ENCODE measurements at regions not wholly inside any gene's neighbourhood (a gene's known extent, or its start where the extent isn't known, plus 50 kb on each side); places are given as distances from the start of the nearest gene placed in this dataset.

- no peak overlapping the region for H3K27ac ChIP-seq
- no peaks in the 10 kb centered on the region for H3K27me3 ChIP-seq (replicated peaks)
- H3K36me3 ChIP-seq (replicated peaks), result no peaks in the 10 kb centered on the region
- no peak for DNase-seq
- TF ChIP-seq, protein P1, sequence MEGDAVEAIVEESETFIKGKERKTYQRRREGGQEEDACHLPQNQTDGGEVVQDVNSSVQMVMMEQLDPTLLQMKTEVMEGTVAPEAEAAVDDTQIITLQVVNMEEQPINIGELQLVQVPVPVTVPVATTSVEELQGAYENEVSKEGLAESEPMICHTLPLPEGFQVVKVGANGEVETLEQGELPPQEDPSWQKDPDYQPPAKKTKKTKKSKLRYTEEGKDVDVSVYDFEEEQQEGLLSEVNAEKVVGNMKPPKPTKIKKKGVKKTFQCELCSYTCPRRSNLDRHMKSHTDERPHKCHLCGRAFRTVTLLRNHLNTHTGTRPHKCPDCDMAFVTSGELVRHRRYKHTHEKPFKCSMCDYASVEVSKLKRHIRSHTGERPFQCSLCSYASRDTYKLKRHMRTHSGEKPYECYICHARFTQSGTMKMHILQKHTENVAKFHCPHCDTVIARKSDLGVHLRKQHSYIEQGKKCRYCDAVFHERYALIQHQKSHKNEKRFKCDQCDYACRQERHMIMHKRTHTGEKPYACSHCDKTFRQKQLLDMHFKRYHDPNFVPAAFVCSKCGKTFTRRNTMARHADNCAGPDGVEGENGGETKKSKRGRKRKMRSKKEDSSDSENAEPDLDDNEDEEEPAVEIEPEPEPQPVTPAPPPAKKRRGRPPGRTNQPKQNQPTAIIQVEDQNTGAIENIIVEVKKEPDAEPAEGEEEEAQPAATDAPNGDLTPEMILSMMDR (IDR thresholded peaks at IDR 0.05; ENCODE audit: low read depth, low read length, missing control alignments), result no peak
- H3K4me3 ChIP-seq (ENCODE audit: low read depth, low read length), result no peak overlapping the region
- in situ Hi-C loops (cut with HindIII; ENCODE audit: low pct_ligation_motif_present, low sequenced_read_pairs), result no loop called here
These were observed 1399.8 kb upstream of the SLC10A2 start for GRCh38 chr13:104466016-104466415.

DNA sequence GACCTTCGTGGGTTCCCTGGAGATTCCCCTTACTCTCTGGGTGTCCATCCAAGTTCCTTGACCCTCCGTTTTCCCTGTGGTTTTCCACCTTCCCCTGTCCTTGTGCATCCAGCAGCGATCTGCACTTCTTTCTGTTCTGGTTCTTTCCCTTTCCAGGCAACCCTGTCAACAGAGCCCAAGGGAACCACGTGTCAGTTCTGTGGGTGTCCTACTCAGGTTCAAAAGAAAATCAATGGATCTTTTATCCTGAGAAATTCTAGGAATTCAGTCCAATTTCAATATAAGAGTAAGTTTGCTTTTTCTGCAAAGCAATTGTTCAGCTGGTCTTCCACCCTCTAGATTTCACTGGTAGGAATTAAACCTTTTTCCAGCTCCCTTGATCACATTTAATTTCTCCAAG, 1394.8 kb upstream of the SLC10A2 start:
- TF ChIP-seq, protein P1 (IDR thresholded peaks at IDR 0.05; ENCODE audit: low read depth, low read length, missing control alignments), result no peak
- H3K27me3 ChIP-seq (replicated peaks), result no peaks in the 10 kb centered on the region
- H3K36me3 ChIP-seq (replicated peaks), result no peaks in the 10 kb centered on the region
- in situ Hi-C loops (cut with HindIII; ENCODE audit: low pct_ligation_motif_present, low sequenced_read_pairs), result no loop called here
- H3K27ac ChIP-seq, result no peak overlapping the region
- no peak for DNase-seq
- no peak overlapping the region for H3K4me3 ChIP-seq (ENCODE audit: low read depth, low read length)

- H3K27me3 ChIP-seq (replicated peaks), result no peaks in the 10 kb centered on the region
- no peaks in the 10 kb centered on the region for H3K36me3 ChIP-seq (replicated peaks)
- TF ChIP-seq, protein P1 (IDR thresholded peaks at IDR 0.05; ENCODE audit: low read depth, low read length, missing control alignments), result no peak
- peak; percentile 61 for DNase-seq
- H3K27ac ChIP-seq, result no peak overlapping the region
- in situ Hi-C loops (cut with HindIII; ENCODE audit: low pct_ligation_motif_present, low sequenced_read_pairs), result no loop called here
- no peak overlapping the region for H3K4me3 ChIP-seq (ENCODE audit: low read depth, low read length)
These were observed 1394.3 kb upstream of the SLC10A2 start for GRCh38 chr13:104460554-104460953.

DNA sequence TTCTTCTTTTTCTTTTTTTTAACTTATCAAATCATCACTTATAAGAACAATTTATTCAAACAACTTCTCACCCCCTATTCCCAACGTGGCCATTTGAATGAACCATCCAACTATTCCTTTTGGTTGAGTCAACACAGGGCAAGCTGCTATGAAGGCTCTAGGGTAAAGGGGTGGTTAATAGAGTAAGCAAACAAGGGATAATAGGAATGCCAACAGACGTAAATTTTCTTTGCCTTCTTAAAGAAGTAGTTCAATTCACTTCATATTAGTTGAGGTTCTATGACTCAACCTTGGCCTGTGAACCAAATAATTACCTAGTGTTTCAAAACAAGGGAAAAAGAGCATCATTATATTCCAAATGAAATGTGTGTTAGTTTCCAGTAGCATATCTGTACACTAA, 1383.8 kb upstream of the SLC10A2 start:
- Histone ChIP-seq H3K4me3 (ENCODE audit: low read depth, low read length) (no peak overlapping the region), H3K27ac (no peak overlapping the region), H3K36me3 (replicated peaks) (no peaks in the 10 kb centered on the region), H3K27me3 (replicated peaks) (no peaks in the 10 kb centered on the region)
- TF ChIP-seq, protein P1 (IDR thresholded peaks at IDR 0.05; ENCODE audit: low read depth, low read length, missing control alignments), result no peak
- no peak for DNase-seq
- in situ Hi-C loops (cut with HindIII; ENCODE audit: low pct_ligation_motif_present, low sequenced_read_pairs), result no loop called here

- no peak overlapping the region for H3K4me3 ChIP-seq (ENCODE audit: low read depth, low read length)
- DNase-seq, result no peak
- in situ Hi-C loops (cut with HindIII; ENCODE audit: low pct_ligation_motif_present, low sequenced_read_pairs), result no loop called here
- H3K27ac ChIP-seq, result no peak overlapping the region
- H3K27me3 ChIP-seq (replicated peaks), result no peaks in the 10 kb centered on the region
- H3K36me3 ChIP-seq (replicated peaks), result no peaks in the 10 kb centered on the region
- TF ChIP-seq, protein P1 (IDR thresholded peaks at IDR 0.05; ENCODE audit: low read depth, low read length, missing control alignments), result no peak
These were observed 1381.1 kb upstream of the SLC10A2 start for GRCh38 chr13:104447348-104447747.

DNA sequence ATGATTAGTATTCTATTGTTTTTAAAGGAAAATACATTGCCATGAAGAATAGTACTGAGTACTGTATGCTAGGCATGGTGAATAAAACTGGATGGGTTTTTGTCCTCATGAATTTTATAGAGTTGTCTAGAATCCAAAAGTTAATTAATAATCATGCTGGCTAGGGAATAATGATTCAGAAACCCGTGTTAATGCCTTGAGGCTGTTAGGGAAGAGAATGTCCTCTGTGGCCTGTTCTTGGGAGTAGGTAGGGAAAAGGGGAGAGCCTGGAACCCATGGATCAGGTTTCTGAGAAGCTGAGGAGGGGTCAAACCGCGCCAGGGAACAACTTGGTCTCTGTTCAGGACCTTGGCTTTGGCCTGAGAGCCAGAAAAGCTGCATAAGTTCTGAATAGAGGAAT, 1376.3 kb upstream of the SLC10A2 start:
- H3K4me3 ChIP-seq (ENCODE audit: low read depth, low read length), result no peak overlapping the region
- no peaks in the 10 kb centered on the region for H3K27me3 ChIP-seq (replicated peaks)
- no peaks in the 10 kb centered on the region for H3K36me3 ChIP-seq (replicated peaks)
- TF ChIP-seq, protein P1 (IDR thresholded peaks at IDR 0.05; ENCODE audit: low read depth, low read length, missing control alignments), result no peak
- DNase-seq, result no peak
- no peak overlapping the region for H3K27ac ChIP-seq
- in situ Hi-C loops (cut with HindIII; ENCODE audit: low pct_ligation_motif_present, low sequenced_read_pairs), result no loop called here

Data from brain microvascular endothelial cell (primary cell).